Gastrocnemius medialis (tissue), 4 donors: ENCODE measurements at regions not wholly inside any gene's neighbourhood (a gene's known extent, or its start where the extent isn't known, plus 50 kb on each side); places are given as distances from the start of the nearest gene placed in this dataset.

Experiments used
- CTCF ChIP-seq, 5 experiments: fragments of 450-650 bp in 3 of 5; fragments of 200-600 bp in 2 of 5; sonication (generic) in 2 of 5; IDR thresholded peaks in 4 of 5; conservative IDR thresholded peaks in 1 of 5; 1 replicate in 4 of 5; 2 replicates in 1 of 5; pipeline ENCODE4 v1.5.1; 2016 to 2019; ENCODE audit warnings: antibody characterized with exemption in 5 of 5, mild to moderate bottlenecking in 3 of 5, moderate library complexity in 3 of 5
- POLR2A ChIP-seq, 2 donors: fragments of 450-650 bp; IDR thresholded peaks; one replicate each; pipeline ENCODE4 v1.6.1; 2017; ENCODE audit warnings: antibody characterized with exemption in 2 of 2, mild to moderate bottlenecking in 2 of 2, moderate library complexity in 2 of 2

DNA sequence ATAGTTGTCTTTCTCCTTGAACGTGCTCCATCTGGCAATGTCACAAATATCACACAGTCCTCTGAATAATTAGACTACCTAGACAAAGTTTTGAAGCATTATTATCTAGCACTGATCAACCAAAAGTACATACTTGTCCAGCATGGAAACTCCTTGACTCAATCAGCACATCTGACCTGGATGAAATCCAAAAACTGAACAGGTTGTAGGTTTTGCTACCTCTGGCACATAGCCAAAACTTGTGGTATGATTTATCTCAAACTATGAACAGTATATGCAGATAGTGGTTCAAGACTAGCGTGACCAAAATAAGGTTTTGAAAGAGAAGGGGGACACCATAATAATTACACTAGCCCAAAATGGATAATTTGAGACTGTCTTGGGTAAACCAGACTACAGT is 158.1 kb downstream of the ARRDC3 start:
- TF ChIP-seq CTCF (IDR thresholded peaks at IDR 0.05 in 4 of 5, conservative IDR thresholded peaks at IDR 0.05 in 1 of 5) = no peak
- no peak for TF ChIP-seq POLR2A (IDR thresholded peaks at IDR 0.05)
